Hepatocyte (in vitro differentiated cells): ENCODE measurements at regions not wholly inside any gene's neighbourhood (a gene's known extent, or its start where the extent isn't known, plus 50 kb on each side); places are given as distances from the start of the nearest gene placed in this dataset.

ENCODE experiments used
- CTCF ChIP-seq: fragments of 200-600 bp; sonication (generic); IDR thresholded peaks from 2 replicates; pipeline ENCODE4 v1.5.1; 2016; ENCODE audit warnings: antibody characterized with exemption, mild to moderate bottlenecking; ENCODE audit not compliant: poor library complexity
- EZH2phosphoT487 ChIP-seq: fragments of 200-600 bp; sonication (generic); IDR thresholded peaks from one replicate; pipeline ENCODE4 v1.6.1; 2018; ENCODE audit warnings: antibody characterized with exemption, mild to moderate bottlenecking, low read depth, moderate library complexity; ENCODE audit not compliant: unreplicated experiment, severe bottlenecking

DNA sequence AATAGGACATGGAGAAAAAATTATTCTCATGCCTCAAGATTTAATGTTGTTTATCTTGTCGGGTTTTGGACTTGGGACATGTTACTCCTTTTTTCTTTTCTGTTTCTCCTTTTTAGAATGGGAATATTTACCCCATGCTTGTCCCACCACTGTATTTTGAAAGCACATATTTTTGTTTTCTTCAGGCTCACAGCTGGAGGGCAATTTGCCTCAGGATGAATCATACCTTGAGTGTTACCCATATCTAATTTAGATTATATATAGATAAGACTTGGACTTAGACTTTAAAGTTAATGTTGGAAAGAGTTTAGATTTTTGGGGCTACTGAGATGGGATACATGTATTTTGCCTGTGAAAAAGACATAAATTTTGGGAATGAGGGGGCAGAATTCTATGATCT is 541.6 kb upstream of the MAN1A1 start:
- no peak for TF ChIP-seq EZH2phosphoT487
- TF ChIP-seq CTCF = no peak
